Spinal cord (tissue), 9 donors: ENCODE measurements at regions not wholly inside any gene's neighbourhood (a gene's known extent, or its start where the extent isn't known, plus 50 kb on each side); places are given as distances from the start of the nearest gene placed in this dataset.
A peak's percentile ranks its signal among the peaks of the same experiment; 100 is the strongest.
"Not testable (repeated sequence)": the region's sequence is repeated elsewhere in the genome, so short reads cannot be mapped to it uniquely, and the experiment has no call there.

Source experiments
- DNase-seq, 6 donors: peaks; one replicate each; pipeline versions ENCODE4 v3.0.0 to v3.0.0-alpha.2; 2013 to 2015; ENCODE audit warnings: low spot score in 6 of 6, low read depth in 4 of 6
- H3K27ac ChIP-seq: one replicate; pipeline ENCODE4 v1.5.1; 2013; ENCODE audit warnings: low read depth, low read length, control low read depth
- H3K27me3 ChIP-seq: one replicate; pipeline ENCODE4 v1.6.1; 2013; ENCODE audit warnings: low read length; ENCODE audit not compliant: control insufficient read depth, insufficient read depth
- H3K36me3 ChIP-seq: one replicate; pipeline ENCODE4 v1.6.1; 2013; ENCODE audit warnings: low read length; ENCODE audit not compliant: control insufficient read depth, insufficient read depth
- H3K4me1 ChIP-seq: one replicate; pipeline ENCODE4 v1.6.1; 2013; ENCODE audit warnings: low read length; ENCODE audit not compliant: control insufficient read depth, insufficient read depth
- H3K4me3 ChIP-seq: one replicate; pipeline ENCODE4 v1.5.1; 2013; ENCODE audit warnings: low read depth, low read length, control low read depth
- H3K9me3 ChIP-seq: one replicate; pipeline ENCODE4 v1.6.1; 2013; ENCODE audit warnings: low read length; ENCODE audit not compliant: control insufficient read depth, insufficient read depth
- WGBS: methylation state at CpG from one replicate; pipeline ENCODE4 v1.1.5; 2013; ENCODE audit warnings: missing lambda C conversion rate; ENCODE audit not compliant: insufficient coverage; 5-methylcytosine and 5-hydroxymethylcytosine counted together
- donor health status: healthy.

- Histone ChIP-seq H3K27ac (no peak overlapping the region), H3K9me3 (no peaks in the 10 kb centered on the region), H3K4me3 (no peak overlapping the region), H3K36me3 (no peaks in the 10 kb centered on the region), H3K27me3 (no peaks in the 10 kb centered on the region), H3K4me1 (no peaks in the 10 kb centered on the region)
- DNase-seq = peak; percentile 7 to 89 (median 22)
- WGBS = 55% methylated on average over 2 of the region's 4 CpGs
These were observed 303.0 kb upstream of the TACR3 start for GRCh38 chr4:104022831-104023230.

GRCh38 chr4:104022226-104022625 is 302.4 kb upstream of the TACR3 start:
- Histone ChIP-seq H3K9me3 (no peaks in the 10 kb centered on the region), H3K36me3 (no peaks in the 10 kb centered on the region), H3K27me3 (no peaks in the 10 kb centered on the region), H3K27ac (no peak overlapping the region), H3K4me3 (no peak overlapping the region), H3K4me1 (no peaks in the 10 kb centered on the region)
- DNase-seq = peak in 2 of 6 donors; percentile 30 to 74
- WGBS = no CpG with 5 or more reads among the region's 2 CpGs

GRCh38 chr4:104020641-104021040 is 300.9 kb upstream of the TACR3 start:
- DNase-seq = peak in 1 of 6 donors; percentile 41
- WGBS = no CpG with 5 or more reads among the region's 3 CpGs
- no peaks in the 10 kb centered on the region for H3K4me1 ChIP-seq
- no peaks in the 10 kb centered on the region for H3K9me3 ChIP-seq
- H3K27ac ChIP-seq = no peak overlapping the region
- no peaks in the 10 kb centered on the region for H3K27me3 ChIP-seq
- no peak overlapping the region for H3K4me3 ChIP-seq
- no peaks in the 10 kb centered on the region for H3K36me3 ChIP-seq

GRCh38 chr4:104017213-104017612 is 297.4 kb upstream of the TACR3 start:
- Histone ChIP-seq H3K4me1 (no peaks in the 10 kb centered on the region), H3K36me3 (no peaks in the 10 kb centered on the region), H3K27ac (no peak overlapping the region), H3K9me3 (no peaks in the 10 kb centered on the region), H3K4me3 (no peak overlapping the region), H3K27me3 (no peaks in the 10 kb centered on the region)
- DNase-seq = no peak

- no peaks in the 10 kb centered on the region for H3K9me3 ChIP-seq
- H3K27ac ChIP-seq = no peak overlapping the region
- H3K36me3 ChIP-seq = no peaks in the 10 kb centered on the region
- H3K4me1 ChIP-seq = no peaks in the 10 kb centered on the region
- peak in 5 of 6 donors; percentile 26 to 92 (median 49) for DNase-seq
- H3K27me3 ChIP-seq = no peaks in the 10 kb centered on the region
- H3K4me3 ChIP-seq = no peak overlapping the region
- no CpG with 5 or more reads among the region's 2 CpGs for WGBS
These were observed 295.9 kb upstream of the TACR3 start for GRCh38 chr4:104015680-104016079.

GRCh38 chr4:104010722-104011121 is 290.9 kb upstream of the TACR3 start:
- Histone ChIP-seq H3K4me1 (no peaks in the 10 kb centered on the region), H3K27me3 (no peaks in the 10 kb centered on the region), H3K36me3 (no peaks in the 10 kb centered on the region), H3K4me3 (no peak overlapping the region), H3K9me3 (no peaks in the 10 kb centered on the region), H3K27ac (no peak overlapping the region)
- no peak for DNase-seq
- 75% methylated on average over 2 of the region's 2 CpGs for WGBS

GRCh38 chr4:104002318-104002717 is 282.5 kb upstream of the TACR3 start:
- H3K27ac ChIP-seq, H3K4me3 ChIP-seq, DNase-seq, H3K9me3 ChIP-seq, H3K4me1 ChIP-seq, H3K27me3 ChIP-seq, H3K36me3 ChIP-seq: not testable (repeated sequence)
- WGBS = 85% methylated on average over 6 of the region's 6 CpGs

GRCh38 chr4:103998756-103999155 is 279.0 kb upstream of the TACR3 start:
- H3K36me3 ChIP-seq = no peaks in the 10 kb centered on the region
- no peaks in the 10 kb centered on the region for H3K4me1 ChIP-seq
- H3K27ac ChIP-seq = no peak overlapping the region
- DNase-seq = peak in 1 of 6 donors; percentile 2
- WGBS = 74% methylated on average over 3 of the region's 3 CpGs
- no peaks in the 10 kb centered on the region for H3K9me3 ChIP-seq
- H3K27me3 ChIP-seq = no peaks in the 10 kb centered on the region
- no peak overlapping the region for H3K4me3 ChIP-seq

GRCh38 chr4:103996637-103997036 is 276.9 kb upstream of the TACR3 start:
- Histone ChIP-seq H3K9me3 (peaks cover under 1% of the 10 kb centered on the region), H3K27me3 (no peaks in the 10 kb centered on the region), H3K4me3 (no peak overlapping the region), H3K36me3 (no peaks in the 10 kb centered on the region), H3K27ac (no peak overlapping the region), H3K4me1 (no peaks in the 10 kb centered on the region)
- WGBS = no CpG with 5 or more reads among the region's 2 CpGs
- DNase-seq = peak in 2 of 6 donors; percentile 25 to 52

GRCh38 chr4:103996064-103996463 is 276.3 kb upstream of the TACR3 start:
- Histone ChIP-seq H3K4me3 (no peak overlapping the region), H3K4me1 (no peaks in the 10 kb centered on the region), H3K27me3 (no peaks in the 10 kb centered on the region), H3K27ac (no peak overlapping the region), H3K36me3 (no peaks in the 10 kb centered on the region), H3K9me3 (peaks cover 4% of the 10 kb centered on the region)
- DNase-seq = peak in 5 of 6 donors; percentile 11 to 87 (median 46)
- no CpG with 5 or more reads among the region's 2 CpGs for WGBS
